Activated T-cell treated with anti-CD3 and anti-CD28 coated beads, Interleukin-2, amount 50 U/mL, for 48 hours (primary cell): ENCODE measurements at regions not wholly inside any gene's neighbourhood (a gene's known extent, or its start where the extent isn't known, plus 50 kb on each side); places are given as distances from the start of the nearest gene placed in this dataset.
A peak's percentile ranks its signal among the peaks of the same experiment; 100 is the strongest.

Source experiments
- DNase-seq, 2 experiments: peaks; one replicate each; pipeline ENCODE4 v3.0.0-alpha.2; 2020

DNA sequence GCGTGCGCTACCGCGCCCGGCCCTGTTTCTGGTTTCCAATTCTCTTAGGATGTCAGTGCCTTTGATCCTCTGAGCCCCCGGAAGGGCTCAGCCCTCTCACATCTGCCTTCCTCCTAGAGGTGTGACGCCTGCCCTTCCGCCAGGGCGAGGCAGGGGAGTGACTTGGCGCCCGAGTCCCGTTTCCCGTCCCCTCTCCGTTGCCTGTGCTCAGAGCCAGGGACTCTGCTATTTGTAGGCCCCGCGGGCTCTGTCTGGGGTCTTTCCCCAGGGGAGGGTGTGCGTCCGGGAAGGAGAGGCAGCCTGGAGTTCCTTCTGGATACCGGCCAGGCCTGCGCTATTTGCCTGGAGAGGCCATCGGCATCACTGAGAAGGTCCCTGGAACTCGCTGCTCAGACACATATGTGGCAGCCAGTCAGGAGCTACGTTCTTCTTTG is 103.7 kb upstream of the TAF1B start:
- DNase-seq: peak; percentile 66 to 73

DNA sequence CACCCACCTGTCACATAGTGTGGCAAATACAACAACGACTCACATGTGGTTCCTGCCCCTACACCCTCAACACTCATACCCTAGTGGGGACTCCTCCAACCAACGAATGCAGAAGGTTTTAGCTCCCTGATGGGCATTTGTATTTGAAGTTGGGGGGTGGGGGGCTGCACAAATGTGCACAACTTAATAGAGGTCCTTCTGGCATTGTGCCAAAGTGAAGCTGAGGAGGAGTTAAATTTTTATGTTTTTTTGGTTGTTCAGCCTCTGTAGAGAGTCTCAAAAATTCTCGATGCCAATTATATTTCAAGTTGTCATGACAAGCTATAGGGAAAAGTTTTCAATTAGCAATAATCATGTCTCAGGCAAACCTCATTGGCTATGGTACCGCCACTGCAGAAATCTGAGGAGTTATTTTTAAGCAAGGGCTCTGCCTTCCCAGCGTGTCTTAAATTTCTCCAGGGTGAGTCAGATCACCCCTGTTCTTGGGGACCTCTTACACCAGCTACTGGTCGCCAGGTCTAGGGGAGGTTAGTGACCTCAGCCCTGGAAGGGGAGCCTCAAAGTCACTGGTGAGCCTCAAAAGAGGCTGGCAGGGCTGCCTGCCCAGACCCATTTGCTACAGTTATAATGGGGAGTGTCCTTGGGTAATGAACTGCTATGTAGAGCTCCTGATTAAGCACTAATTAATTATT is 102.7 kb upstream of the TAF1B start:
- DNase-seq: no peak

DNA sequence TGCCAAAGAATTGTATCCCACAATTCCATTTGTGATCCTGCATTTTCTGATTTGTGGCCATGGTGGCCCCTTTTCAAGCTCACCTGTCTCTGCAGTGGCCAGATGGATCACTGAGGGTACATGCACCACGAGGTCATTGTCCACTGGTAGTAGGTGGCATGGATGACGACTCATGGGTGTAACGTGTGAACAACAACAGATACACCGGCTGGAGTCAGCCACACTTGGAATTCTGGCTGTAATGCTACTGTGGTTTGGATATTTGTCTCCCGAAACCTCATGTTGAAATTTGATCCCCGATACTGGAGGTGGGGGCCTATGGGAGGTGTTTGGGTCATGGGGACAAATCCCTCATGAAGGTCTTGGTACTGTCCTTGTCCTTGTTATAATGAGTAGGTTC is 102.2 kb upstream of the TAF1B start:
- no peak for DNase-seq

GRCh38 chr2:9742601-9743000 is 100.7 kb upstream of the TAF1B start:
- DNase-seq: no peak

DNA sequence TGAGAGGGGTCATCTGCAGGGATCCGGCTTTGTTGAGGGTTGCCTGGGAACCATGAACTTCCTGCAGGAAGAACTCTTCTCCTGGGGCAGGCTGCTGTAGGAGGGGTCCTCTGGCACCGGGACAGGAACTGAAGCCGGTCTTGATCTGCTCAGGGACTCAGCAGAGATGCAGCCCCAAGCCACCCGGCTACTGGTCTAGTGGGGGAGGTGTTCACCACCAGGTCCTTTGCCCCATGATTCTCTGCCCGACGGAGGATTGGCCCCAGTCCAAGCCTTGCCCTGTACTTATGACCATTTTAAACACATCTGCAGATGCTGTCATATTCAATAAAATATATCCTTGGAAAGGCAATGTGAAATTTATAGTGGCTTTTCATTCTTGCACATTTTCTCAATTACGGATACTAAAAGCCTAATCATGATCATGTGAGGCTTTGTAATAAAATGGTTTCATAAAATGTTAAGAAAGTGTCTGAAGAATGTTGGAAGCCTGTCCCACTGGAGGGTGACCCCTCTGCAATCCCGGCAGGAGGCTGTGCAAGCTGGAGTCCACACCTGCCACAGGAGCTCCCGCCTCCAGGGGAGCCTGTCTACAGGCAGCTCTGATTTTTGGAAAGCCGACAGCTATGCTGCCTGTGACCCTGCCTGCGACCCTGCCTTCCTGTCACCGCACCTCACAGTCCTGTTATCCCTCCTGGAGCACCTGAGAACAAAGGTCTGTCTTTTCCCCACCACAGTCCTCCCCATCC is 98.8 kb upstream of the TAF1B start:
- no peak for DNase-seq

- DNase-seq: no peak
Measured at GRCh38 chr2:9745153-9745899, 97.9 kb upstream of the TAF1B start.

GRCh38 chr2:9747396-9747795 is 95.9 kb upstream of the TAF1B start:
- DNase-seq: no peak

- no peak for DNase-seq
Measured at GRCh38 chr2:9748577-9748976, 94.7 kb upstream of the TAF1B start.

DNA sequence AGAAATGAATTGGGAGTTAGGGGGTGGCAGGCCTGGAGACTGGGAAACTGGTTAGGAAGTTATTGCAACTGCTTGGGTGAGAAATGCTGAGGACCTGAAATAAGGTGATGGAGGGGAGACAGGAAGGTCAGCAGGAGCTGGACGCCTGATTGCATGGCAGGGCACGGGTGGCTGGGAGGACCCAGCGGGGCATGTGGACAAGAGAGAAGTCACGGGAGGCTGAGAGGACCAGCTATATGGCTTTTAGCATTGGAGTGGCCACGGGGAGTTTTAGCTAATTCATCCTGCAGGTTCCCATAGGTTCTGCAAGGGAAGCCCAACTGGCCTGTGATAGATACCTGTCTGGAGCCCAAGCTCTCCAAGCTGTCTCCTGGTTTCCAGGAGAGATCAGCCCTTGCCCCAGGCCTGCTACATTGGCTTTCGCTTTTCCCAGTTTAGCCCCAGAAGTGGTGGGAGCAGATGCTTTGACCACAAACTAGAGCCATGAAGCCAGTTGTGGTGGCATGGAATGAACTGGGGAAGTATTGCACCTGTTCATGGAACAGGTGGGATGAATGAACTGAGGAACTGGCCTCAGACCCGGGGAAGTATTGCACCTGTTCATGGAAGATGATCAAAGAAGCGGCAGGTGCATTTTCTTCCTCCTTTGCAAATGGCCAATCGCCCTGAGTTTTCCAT is 93.6 kb upstream of the TAF1B start:
- no peak for DNase-seq

GRCh38 chr2:9750224-9751215 is 92.8 kb upstream of the TAF1B start:
- no peak for DNase-seq

- DNase-seq: no peak
Measured at GRCh38 chr2:9751831-9752230, 91.4 kb upstream of the TAF1B start.

DNA sequence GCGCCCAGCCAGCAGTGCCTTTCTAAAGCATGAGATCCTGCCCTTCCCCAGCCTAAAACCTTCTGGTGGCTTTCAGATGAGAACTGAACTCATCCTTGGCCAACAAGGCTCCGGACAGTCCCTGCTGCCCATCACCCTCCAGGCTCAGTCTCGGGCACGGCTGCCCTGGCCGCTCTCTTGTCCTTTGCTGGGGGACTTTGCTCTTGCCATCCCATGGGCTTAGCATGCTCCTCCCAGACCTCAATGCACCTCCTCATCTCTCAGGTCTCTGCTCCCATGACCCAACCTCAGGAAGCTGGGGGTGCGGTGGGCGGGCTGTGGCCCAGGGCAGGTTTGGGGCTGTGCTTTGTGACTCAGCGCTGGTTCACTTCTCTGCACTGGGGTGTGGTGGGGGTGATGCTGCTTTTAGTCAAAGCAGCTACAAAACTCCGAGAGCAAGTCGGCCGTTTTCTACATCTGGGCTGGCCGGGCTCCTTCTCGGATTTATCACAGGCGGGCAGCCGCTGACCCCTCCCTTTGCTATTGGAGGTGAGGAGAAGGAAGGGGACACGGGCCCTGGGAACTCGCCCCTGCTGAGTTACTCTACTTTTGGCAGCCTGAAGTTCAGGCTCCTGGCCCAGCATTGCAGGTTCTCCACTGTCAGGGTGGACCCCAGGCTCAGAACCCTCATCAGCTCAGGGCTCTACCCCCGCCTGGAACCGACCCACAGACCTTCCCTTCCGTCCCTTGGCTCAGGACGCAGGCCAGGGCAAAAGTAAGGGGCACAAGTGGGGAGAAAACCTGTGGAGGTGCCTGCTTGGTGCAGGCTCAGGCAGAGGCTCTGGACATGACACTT is 90.6 kb upstream of the TAF1B start:
- peak; percentile 94 for DNase-seq

GRCh38 chr2:9753276-9753600 is 90.0 kb upstream of the TAF1B start:
- no peak for DNase-seq

DNA sequence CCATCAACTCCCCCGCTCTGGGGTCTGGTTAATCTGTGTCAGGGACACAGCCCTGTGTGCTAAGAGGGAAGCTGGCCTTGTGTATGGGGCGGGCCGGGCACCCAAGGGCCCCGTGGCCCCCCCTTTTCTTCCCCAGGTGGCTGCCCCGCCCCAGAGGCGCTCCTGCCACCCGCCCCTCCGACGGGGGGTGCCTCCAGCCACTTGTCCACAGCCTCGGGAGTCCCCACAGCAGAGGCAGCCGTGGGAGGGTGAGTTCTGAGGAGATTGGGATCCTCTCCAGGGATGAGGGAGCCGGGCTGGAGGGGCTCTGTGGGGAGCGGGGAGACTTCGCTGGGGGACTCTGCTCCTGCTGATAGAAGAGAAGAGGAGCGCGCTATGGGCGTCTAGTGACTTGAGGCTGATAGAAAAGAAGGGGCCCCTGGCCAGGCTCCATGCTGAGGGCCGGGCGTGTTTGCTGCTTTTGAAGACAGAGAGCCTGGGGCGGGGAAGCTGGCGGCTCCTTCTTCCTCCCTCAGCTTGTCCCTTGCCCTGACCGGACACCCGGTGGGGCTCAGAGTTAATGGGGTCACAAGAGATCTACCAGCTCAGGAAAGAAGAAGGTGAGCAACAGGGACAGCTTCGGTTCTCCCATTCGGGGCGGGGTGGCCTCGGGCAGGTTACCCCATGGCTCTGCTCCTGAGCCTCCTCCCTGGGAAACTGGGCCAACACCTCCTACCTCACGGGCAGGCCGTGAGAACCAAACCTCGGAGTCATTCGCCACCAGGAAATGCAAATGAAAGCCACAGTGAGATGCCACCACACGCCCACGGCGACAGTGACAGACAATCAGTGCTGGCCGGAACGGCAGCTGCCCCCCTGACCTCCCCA is 89.4 kb upstream of the TAF1B start:
- DNase-seq: peak; percentile 82 to 84

DNA sequence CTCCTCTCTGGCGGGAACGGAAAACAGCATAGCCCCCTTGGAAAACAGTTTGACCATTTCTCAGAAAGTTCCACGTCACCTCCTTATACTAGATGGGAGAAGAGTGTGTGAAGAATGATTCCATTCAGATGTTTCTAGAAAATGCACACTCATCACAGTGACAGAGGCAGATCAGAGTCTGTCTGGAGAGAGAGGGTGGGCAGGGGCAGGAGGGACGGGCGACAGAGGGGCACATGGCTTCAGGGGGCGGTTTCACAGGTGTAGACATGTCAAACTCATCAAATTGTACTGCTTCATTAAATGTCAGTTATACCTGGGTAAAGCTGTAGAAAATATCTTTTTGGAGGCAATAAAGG is 88.8 kb upstream of the TAF1B start:
- no peak for DNase-seq

DNA sequence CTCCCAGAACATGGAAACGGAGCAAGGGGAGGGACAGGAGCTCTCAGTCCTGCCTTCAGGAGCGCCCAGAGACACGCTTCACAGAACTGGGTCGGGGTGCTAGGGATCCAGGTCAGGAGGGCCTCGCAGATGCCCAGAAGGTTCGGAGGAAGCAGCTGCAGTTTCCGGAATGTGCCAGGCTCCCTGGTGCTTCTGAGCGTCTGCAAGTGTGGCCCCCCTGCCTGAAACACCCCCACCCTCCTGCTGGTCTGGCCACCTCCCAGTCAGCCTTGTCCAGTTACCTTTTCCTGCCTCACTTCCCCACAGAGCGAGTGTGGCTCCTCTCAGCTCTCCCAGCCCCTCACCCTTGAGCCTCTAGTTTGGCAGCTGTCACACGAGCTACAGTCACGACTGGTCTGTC is 88.3 kb upstream of the TAF1B start:
- DNase-seq: no peak

GRCh38 chr2:9755638-9756037 is 87.6 kb upstream of the TAF1B start:
- no peak for DNase-seq

GRCh38 chr2:9756692-9757250 is 86.5 kb upstream of the TAF1B start:
- no peak for DNase-seq

DNA sequence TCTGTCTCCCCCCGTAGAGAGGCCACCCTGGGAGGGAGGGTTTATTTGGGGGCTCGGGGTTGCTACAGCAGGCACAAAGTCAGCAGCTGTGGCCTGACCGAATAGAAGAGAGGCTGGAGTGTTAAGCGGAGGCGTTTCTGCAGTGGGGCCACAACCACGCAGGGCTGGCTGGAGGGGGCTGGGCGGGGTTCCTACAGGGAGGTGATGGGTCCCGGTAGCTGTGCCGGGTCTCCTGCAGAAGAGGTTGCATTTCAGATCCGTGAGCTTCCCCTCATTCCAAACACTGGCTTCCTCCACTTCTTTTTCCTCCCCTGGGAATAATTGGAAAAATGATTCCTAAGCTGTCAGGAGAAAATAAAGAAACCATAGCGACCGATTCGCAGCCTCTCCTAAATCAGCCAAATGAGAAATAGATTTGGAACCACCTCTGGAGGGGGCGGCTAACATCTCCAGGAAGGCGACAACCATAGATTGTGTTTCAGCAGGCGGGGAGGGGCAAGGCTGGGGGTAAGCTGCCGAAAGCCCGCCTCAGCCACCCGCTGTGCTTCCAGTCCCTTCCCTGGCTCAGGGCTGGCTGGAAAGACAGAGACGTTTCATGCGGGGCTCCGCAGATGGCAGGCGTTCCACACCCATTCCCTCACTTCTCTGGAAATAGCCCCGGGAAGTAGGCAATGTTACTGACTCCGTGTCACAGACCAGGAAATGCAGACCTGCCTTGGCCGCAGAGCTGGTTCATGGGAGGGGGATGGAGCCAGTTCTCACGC is 85.6 kb upstream of the TAF1B start:
- DNase-seq: no peak
